ENCODE measurements at regions not wholly inside any gene's neighbourhood (a gene's known extent, or its start where the extent isn't known, plus 50 kb on each side); places are given as distances from the start of the nearest gene placed in this dataset.

DNA sequence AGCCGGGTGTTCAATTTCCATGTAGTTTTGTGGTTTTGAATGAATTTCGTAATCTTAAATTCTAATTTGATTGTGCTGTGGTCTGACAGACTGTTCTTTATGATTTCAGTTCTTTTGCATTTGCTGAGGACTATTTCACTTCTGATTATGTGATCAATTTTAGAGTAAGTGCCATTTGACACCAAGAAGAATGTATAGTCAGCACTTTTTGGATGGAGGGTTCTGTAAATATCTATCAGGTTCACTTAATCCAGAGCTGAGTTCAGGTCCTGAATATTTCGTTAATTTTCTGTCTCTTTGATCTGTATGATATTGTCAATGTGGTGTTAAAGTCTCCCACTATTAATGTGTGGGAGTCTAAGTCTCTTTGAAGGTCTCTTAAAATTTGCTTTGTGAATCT is 944.9 kb downstream of the TLE4 start:
- TF ChIP-seq, protein P1, sequence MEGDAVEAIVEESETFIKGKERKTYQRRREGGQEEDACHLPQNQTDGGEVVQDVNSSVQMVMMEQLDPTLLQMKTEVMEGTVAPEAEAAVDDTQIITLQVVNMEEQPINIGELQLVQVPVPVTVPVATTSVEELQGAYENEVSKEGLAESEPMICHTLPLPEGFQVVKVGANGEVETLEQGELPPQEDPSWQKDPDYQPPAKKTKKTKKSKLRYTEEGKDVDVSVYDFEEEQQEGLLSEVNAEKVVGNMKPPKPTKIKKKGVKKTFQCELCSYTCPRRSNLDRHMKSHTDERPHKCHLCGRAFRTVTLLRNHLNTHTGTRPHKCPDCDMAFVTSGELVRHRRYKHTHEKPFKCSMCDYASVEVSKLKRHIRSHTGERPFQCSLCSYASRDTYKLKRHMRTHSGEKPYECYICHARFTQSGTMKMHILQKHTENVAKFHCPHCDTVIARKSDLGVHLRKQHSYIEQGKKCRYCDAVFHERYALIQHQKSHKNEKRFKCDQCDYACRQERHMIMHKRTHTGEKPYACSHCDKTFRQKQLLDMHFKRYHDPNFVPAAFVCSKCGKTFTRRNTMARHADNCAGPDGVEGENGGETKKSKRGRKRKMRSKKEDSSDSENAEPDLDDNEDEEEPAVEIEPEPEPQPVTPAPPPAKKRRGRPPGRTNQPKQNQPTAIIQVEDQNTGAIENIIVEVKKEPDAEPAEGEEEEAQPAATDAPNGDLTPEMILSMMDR (IDR thresholded peaks at IDR 0.05), result no peak
- no peak for TF ChIP-seq POLR2A (IDR thresholded peaks at IDR 0.05)

Measured in adrenal gland (tissue), 5 donors.